NCI-H460 (cell line): ENCODE measurements at regions not wholly inside any gene's neighbourhood (a gene's known extent, or its start where the extent isn't known, plus 50 kb on each side); places are given as distances from the start of the nearest gene placed in this dataset.
"Not testable (repeated sequence)": the region's sequence is repeated elsewhere in the genome, so short reads cannot be mapped to it uniquely, and the experiment has no call there.

ENCODE experiments used
- DNase-seq: peaks from one replicate; pipeline ENCODE4 v3.0.0-alpha.2; 2016; ENCODE audit warnings: low read depth; ENCODE audit errors: extremely low read depth

GRCh38 chr4:187613089-187613839 is 382.3 kb upstream of the ZFP42 start:
- no peak for DNase-seq

GRCh38 chr4:187615972-187616371 is 379.6 kb upstream of the ZFP42 start:
- DNase-seq = no peak

- no peak for DNase-seq
These were observed 378.5 kb upstream of the ZFP42 start for GRCh38 chr4:187617113-187617512.

- DNase-seq = no peak
These were observed 376.8 kb upstream of the ZFP42 start for GRCh38 chr4:187618701-187619281.

GRCh38 chr4:187619319-187619718 is 376.3 kb upstream of the ZFP42 start:
- DNase-seq = no peak

- DNase-seq = no peak
These were observed 363.1 kb upstream of the ZFP42 start for GRCh38 chr4:187632260-187632995.

- DNase-seq = no peak
These were observed 362.3 kb upstream of the ZFP42 start for GRCh38 chr4:187633245-187633644.

- DNase-seq = no peak
These were observed 338.6 kb upstream of the ZFP42 start for GRCh38 chr4:187656959-187657358.

- DNase-seq = no peak
These were observed 332.5 kb upstream of the ZFP42 start for GRCh38 chr4:187663076-187663475.

GRCh38 chr4:187664011-187664410 is 331.6 kb upstream of the ZFP42 start:
- no peak for DNase-seq

GRCh38 chr4:187665086-187665485 is 330.5 kb upstream of the ZFP42 start:
- no peak for DNase-seq

GRCh38 chr4:187666034-187666433 is 329.5 kb upstream of the ZFP42 start:
- DNase-seq = no peak

GRCh38 chr4:187666697-187667494 is 328.7 kb upstream of the ZFP42 start:
- DNase-seq = no peak

GRCh38 chr4:187668526-187669082 is 327.0 kb upstream of the ZFP42 start:
- no peak for DNase-seq

GRCh38 chr4:187671521-187671920 is 324.1 kb upstream of the ZFP42 start:
- not testable (repeated sequence) for DNase-seq

GRCh38 chr4:187671958-187672357 is 323.6 kb upstream of the ZFP42 start:
- not testable (repeated sequence) for DNase-seq

GRCh38 chr4:187672526-187672925 is 323.0 kb upstream of the ZFP42 start:
- DNase-seq = not testable (repeated sequence)

GRCh38 chr4:187679450-187679849 is 316.1 kb upstream of the ZFP42 start:
- no peak for DNase-seq

- no peak for DNase-seq
These were observed 310.3 kb upstream of the ZFP42 start for GRCh38 chr4:187685247-187685646.

GRCh38 chr4:187687697-187688096 is 307.9 kb upstream of the ZFP42 start:
- DNase-seq = no peak

GRCh38 chr4:187692626-187693025 is 302.9 kb upstream of the ZFP42 start:
- DNase-seq = no peak
